Osteoblast (primary cell): ENCODE measurements at regions not wholly inside any gene's neighbourhood (a gene's known extent, or its start where the extent isn't known, plus 50 kb on each side); places are given as distances from the start of the nearest gene placed in this dataset.

Source experiments
- DNase-seq: peaks from one replicate; pipeline ENCODE4 v3.0.0; 2011; ENCODE audit warnings: low spot score, mixed read lengths; ENCODE audit not compliant: insufficient read length; ENCODE audit errors: missing footprints
- H2AFZ ChIP-seq: 2 replicates; pipeline ENCODE4 v1.6.0; 2011; ENCODE audit warnings: mild to moderate bottlenecking, low read length
- H3K27ac ChIP-seq: 2 replicates; pipeline ENCODE4 v1.5.1; 2011; ENCODE audit warnings: mild to moderate bottlenecking, low read depth, low read length, moderate library complexity
- H3K27me3 ChIP-seq: 2 replicates; pipeline ENCODE4 v1.6.0; 2012; ENCODE audit warnings: mild to moderate bottlenecking, control low read depth, inconsistent platforms, low read length, moderate library complexity; ENCODE audit not compliant: insufficient read depth
- H3K36me3 ChIP-seq: 2 replicates; pipeline ENCODE4 v1.5.1; 2011; ENCODE audit warnings: mild to moderate bottlenecking, low read length, control low read depth, moderate library complexity; ENCODE audit not compliant: insufficient read depth
- H3K4me1 ChIP-seq: 2 replicates; pipeline ENCODE4 v1.5.1; 2011; ENCODE audit warnings: mild to moderate bottlenecking, low read length, control low read depth, moderate library complexity; ENCODE audit not compliant: insufficient read depth
- H3K4me2 ChIP-seq: 2 replicates; pipeline ENCODE4 v1.6.0; 2011; ENCODE audit warnings: mild to moderate bottlenecking, low read length; ENCODE audit not compliant: insufficient read depth
- H3K4me3 ChIP-seq: fragments of 200-600 bp; sonication (generic); 3 replicates; pipeline ENCODE4 v1.5.1; 2012; ENCODE audit warnings: mild to moderate bottlenecking, low read length, inconsistent platforms; ENCODE audit not compliant: insufficient read depth
- H3K79me2 ChIP-seq: 2 replicates; pipeline ENCODE4 v1.6.0; 2012; ENCODE audit warnings: mild to moderate bottlenecking, low read length, control low read depth, inconsistent platforms; ENCODE audit not compliant: insufficient read depth
- H3K9me3 ChIP-seq: 2 replicates; pipeline ENCODE4 v1.5.1; 2011; ENCODE audit warnings: low read depth, low read length, control low read depth
- H4K20me1 ChIP-seq: 2 replicates; pipeline ENCODE4 v1.6.0; 2012; ENCODE audit warnings: mild to moderate bottlenecking, low read length, control low read depth; ENCODE audit not compliant: insufficient read depth
- TF ChIP-seq, protein P1 (sequence below): IDR thresholded peaks from 2 replicates; pipeline ENCODE4 v1.5.1; 2011; ENCODE audit warnings: mild to moderate bottlenecking, low read depth, low read length, moderate library complexity; ENCODE audit errors: extremely low read depth

DNA sequence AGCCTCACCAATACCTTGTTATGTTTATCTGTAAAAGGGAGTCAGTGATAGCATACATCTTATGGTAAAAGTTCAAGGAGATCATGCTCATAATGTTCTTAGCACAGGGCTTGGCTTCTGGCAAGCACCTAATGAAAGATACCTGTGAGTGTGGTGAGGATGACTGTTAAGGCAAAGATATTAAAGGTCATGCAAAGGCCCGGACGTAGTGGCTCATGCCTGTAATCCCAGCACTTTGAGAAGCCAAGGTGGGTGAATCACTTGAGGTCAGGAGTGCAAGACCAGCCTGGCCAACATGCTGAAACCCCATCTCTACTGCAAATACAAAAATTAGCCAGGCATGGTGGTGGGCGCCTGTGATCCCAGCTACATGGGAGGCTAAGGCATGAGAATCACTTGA is 425.9 kb upstream of the TBX3 start:
- no peaks in the 10 kb centered on the region for H3K4me1 ChIP-seq
- TF ChIP-seq, protein P1, sequence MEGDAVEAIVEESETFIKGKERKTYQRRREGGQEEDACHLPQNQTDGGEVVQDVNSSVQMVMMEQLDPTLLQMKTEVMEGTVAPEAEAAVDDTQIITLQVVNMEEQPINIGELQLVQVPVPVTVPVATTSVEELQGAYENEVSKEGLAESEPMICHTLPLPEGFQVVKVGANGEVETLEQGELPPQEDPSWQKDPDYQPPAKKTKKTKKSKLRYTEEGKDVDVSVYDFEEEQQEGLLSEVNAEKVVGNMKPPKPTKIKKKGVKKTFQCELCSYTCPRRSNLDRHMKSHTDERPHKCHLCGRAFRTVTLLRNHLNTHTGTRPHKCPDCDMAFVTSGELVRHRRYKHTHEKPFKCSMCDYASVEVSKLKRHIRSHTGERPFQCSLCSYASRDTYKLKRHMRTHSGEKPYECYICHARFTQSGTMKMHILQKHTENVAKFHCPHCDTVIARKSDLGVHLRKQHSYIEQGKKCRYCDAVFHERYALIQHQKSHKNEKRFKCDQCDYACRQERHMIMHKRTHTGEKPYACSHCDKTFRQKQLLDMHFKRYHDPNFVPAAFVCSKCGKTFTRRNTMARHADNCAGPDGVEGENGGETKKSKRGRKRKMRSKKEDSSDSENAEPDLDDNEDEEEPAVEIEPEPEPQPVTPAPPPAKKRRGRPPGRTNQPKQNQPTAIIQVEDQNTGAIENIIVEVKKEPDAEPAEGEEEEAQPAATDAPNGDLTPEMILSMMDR: no peak
- H3K9me3 ChIP-seq: no peaks in the 10 kb centered on the region
- H3K79me2 ChIP-seq: no peaks in the 10 kb centered on the region
- H4K20me1 ChIP-seq: no peaks in the 10 kb centered on the region
- H2AFZ ChIP-seq: no peak overlapping the region
- no peak for DNase-seq
- no peak overlapping the region for H3K27ac ChIP-seq
- H3K27me3 ChIP-seq: no peaks in the 10 kb centered on the region
- H3K4me2 ChIP-seq: no peak overlapping the region
- H3K4me3 ChIP-seq: no peak overlapping the region
- H3K36me3 ChIP-seq: no peaks in the 10 kb centered on the region

DNA sequence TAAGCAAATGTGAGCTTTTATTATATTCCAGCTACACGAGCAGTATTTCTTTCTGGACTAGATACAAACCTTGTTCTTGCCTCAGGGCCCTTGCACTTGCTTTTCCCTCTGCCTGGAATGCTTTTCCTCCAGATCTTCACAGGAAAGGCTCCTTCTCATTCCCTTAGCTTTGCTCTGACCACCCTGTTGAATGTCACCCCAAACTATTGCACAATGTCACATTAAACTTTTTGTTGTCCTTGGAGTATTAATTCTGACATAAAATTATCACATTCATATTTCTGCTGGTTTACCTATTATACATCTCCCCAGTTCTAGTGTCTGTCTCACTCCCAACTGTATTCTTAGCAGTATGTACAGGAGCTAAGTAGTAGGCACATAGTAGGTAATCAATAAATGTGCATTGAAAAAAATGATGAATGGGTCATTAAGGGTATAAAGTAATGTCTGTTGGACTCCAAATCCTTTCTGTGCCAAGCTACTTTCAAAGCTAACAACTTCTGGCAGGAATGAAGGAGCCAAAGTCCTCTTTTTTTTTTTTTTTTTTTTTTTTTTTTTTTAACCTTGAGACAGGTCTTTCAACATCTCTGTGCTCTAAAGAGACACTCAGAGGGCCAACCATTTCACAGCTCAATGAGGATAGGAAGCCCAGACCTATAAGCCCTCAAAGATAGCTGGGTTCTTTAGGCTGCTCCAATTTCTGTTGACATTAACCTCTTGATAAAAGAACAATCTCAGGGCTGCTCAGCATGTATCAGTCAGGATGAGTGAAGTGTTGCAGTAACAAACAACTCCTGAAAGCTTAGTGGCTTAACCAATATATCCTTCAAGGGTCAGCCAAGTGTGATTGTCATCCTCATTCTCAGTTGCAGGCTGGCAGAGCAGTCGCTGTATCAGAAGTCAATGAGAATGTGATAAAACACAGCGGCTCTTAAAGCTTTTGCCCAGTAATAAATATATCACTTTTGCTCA is 424.4 kb upstream of the TBX3 start:
- H3K4me2 ChIP-seq: no peak overlapping the region
- TF ChIP-seq, protein P1: no peak

DNA sequence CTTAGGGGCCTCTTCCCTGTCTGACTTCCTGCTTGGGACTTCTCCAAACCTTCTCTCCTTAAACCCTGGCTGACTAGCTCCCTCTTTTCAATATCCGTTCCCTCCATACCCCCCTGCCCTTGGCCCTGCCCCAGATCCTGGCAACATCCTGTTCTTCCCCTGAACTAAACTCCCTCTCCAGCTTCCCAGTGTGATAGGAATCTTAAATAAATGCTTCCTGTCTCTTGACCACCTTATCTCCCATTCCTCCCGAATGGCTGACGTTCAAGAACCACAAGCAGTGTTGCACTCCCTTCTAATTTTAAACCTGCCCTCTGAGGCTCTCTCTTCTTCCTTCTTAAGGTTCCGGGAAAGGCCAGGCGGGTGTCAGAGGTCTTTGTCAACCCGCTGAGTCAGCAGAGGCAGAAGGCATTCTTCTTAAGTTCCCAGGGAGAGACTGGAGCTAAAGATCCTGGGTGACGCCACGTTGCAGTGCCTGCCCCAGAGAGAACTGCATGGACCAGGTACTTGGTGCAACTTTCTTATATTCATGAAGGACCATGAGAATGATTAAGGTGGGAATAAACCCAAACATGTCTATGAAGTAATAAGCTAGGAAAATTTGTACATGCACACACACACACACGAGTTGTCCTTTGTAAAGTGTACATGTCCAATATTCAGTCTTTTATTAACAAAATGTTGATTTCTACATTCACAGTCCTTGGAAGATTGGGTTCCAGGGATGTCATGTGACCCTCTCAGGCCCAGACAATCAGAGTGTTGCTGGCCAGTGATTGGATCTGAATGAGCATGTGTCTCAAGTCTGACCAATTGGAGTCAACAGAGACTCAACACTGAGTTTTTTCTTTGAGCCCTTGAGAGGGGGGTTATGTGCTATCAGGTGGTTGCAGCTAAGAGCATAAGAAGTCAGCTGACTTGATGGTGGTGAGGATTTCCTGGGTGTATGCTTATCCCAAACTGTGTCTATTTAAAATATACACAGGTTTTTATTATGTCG is 420.2 kb upstream of the TBX3 start:
- TF ChIP-seq, protein P1: no peak
- H3K4me2 ChIP-seq: no peak overlapping the region
- no peaks in the 10 kb centered on the region for H3K79me2 ChIP-seq

More for the DNA sequence above, 424.4 kb upstream of the TBX3 start:
- Histone ChIP-seq H3K9me3 (no peaks in the 10 kb centered on the region), H3K27me3 (no peaks in the 10 kb centered on the region), H3K4me1 (peaks cover 4% of the 10 kb centered on the region), H4K20me1 (no peaks in the 10 kb centered on the region), H3K4me3 (no peak overlapping the region), H2AFZ (no peak overlapping the region), H3K36me3 (no peaks in the 10 kb centered on the region), H3K27ac (no peak overlapping the region), H3K79me2 (no peaks in the 10 kb centered on the region)
- DNase-seq: no peak

More for the DNA sequence above, 420.2 kb upstream of the TBX3 start:
- Histone ChIP-seq H3K9me3 (no peaks in the 10 kb centered on the region), H3K4me1 (peaks cover 8% of the 10 kb centered on the region), H3K27me3 (no peaks in the 10 kb centered on the region), H3K27ac (no peak overlapping the region), H2AFZ (no peak overlapping the region), H4K20me1 (no peaks in the 10 kb centered on the region), H3K36me3 (no peaks in the 10 kb centered on the region), H3K4me3 (no peak overlapping the region)
- peak; percentile 13 for DNase-seq
